ENCODE measurements at regions not wholly inside any gene's neighbourhood (a gene's known extent, or its start where the extent isn't known, plus 50 kb on each side); places are given as distances from the start of the nearest gene placed in this dataset.

GRCh38 chr15:99823346-99823745 lies 90.1 kb upstream of the LYSMD4 start:
- TF ChIP-seq CTCF (IDR thresholded peaks at IDR 0.05), result no peak
- no peak for TF ChIP-seq POLR2A (IDR thresholded peaks at IDR 0.05)

Data from esophagus squamous epithelium (tissue), 4 donors.